ENCODE measurements at regions not wholly inside any gene's neighbourhood (a gene's known extent, or its start where the extent isn't known, plus 50 kb on each side); places are given as distances from the start of the nearest gene placed in this dataset.
A peak's percentile ranks its signal among the peaks of the same experiment; 100 is the strongest.

GRCh38 chr10:43955978-43956377 is 307.3 kb upstream of the ZNF32 start:
- no peak for DNase-seq (ENCODE audit: low read depth)

GRCh38 chr10:43955002-43955596 is 306.4 kb upstream of the ZNF32 start:
- no peak for DNase-seq (ENCODE audit: low read depth)

GRCh38 chr10:43953672-43954071 is 305.0 kb upstream of the ZNF32 start:
- DNase-seq (ENCODE audit: low read depth): no peak

GRCh38 chr10:43952760-43953159 is 304.1 kb upstream of the ZNF32 start:
- DNase-seq (ENCODE audit: low read depth): no peak

- no peak for DNase-seq (ENCODE audit: low read depth)
Observed at GRCh38 chr10:43949351-43949750, 300.7 kb upstream of the ZNF32 start.

GRCh38 chr10:43946445-43946844 is 297.8 kb upstream of the ZNF32 start:
- no peak for DNase-seq (ENCODE audit: low read depth)

- DNase-seq (ENCODE audit: low read depth): no peak
Observed at GRCh38 chr10:43945908-43946307, 297.2 kb upstream of the ZNF32 start.

GRCh38 chr10:43945094-43945730 is 296.5 kb upstream of the ZNF32 start:
- no peak for DNase-seq (ENCODE audit: low read depth)

GRCh38 chr10:43944381-43945093 is 295.9 kb upstream of the ZNF32 start:
- DNase-seq (ENCODE audit: low read depth): no peak

- no peak for DNase-seq (ENCODE audit: low read depth)
Observed at GRCh38 chr10:43943818-43944360, 295.2 kb upstream of the ZNF32 start.

- DNase-seq (ENCODE audit: low read depth): no peak
Observed at GRCh38 chr10:43943119-43943817, 294.6 kb upstream of the ZNF32 start.

- no peak for DNase-seq (ENCODE audit: low read depth)
Observed at GRCh38 chr10:43942096-43942850, 293.6 kb upstream of the ZNF32 start.

- no peak for DNase-seq (ENCODE audit: low read depth)
Observed at GRCh38 chr10:43940898-43941837, 292.5 kb upstream of the ZNF32 start.

GRCh38 chr10:43939939-43940820 is 291.5 kb upstream of the ZNF32 start:
- no peak for DNase-seq (ENCODE audit: low read depth)

GRCh38 chr10:43939389-43939938 is 290.8 kb upstream of the ZNF32 start:
- no peak for DNase-seq (ENCODE audit: low read depth)

- no peak for DNase-seq (ENCODE audit: low read depth)
Observed at GRCh38 chr10:43938810-43939209, 290.1 kb upstream of the ZNF32 start.

GRCh38 chr10:43931308-43931930 is 282.7 kb upstream of the ZNF32 start:
- DNase-seq (ENCODE audit: low read depth): peak; percentile 44

- DNase-seq (ENCODE audit: low read depth): no peak
Observed at GRCh38 chr10:43930777-43931176, 282.1 kb upstream of the ZNF32 start.

- DNase-seq (ENCODE audit: low read depth): no peak
Observed at GRCh38 chr10:43930243-43930642, 281.6 kb upstream of the ZNF32 start.
